ENCODE measurements at regions not wholly inside any gene's neighbourhood (a gene's known extent, or its start where the extent isn't known, plus 50 kb on each side); places are given as distances from the start of the nearest gene placed in this dataset.

DNA sequence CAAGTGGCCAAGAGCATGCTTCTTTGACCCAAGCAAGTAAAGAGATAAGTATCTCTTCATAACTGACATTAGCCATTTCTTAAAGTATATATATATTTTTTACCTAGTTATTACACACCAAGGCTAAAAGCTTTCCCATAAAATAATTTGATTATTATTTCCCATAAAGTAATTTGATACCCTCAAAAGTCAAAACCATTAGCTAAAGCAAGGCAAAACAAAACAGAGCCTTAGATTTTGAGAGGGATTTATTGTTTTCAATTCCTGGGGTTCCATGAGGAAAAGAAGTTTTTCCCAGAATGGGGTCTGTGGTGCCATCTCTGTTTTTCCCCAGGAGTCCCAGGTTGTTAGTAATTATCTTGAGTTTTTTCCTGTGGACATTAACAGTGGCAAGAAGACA, 125.5 kb upstream of the NUDT4 start:
- TF ChIP-seq CTCF (conservative IDR thresholded peaks at IDR 0.05; ENCODE audit: low read length): no peak
- no peak for TF ChIP-seq EZH2phosphoT487 (IDR thresholded peaks at IDR 0.05; ENCODE audit: borderline replicate concordance, low read depth, low read length)

All from OCI-LY7 (cell line).